ENCODE measurements at regions not wholly inside any gene's neighbourhood (a gene's known extent, or its start where the extent isn't known, plus 50 kb on each side); places are given as distances from the start of the nearest gene placed in this dataset.
"Not testable (repeated sequence)": the region's sequence is repeated elsewhere in the genome, so short reads cannot be mapped to it uniquely, and the experiment has no call there.

DNA sequence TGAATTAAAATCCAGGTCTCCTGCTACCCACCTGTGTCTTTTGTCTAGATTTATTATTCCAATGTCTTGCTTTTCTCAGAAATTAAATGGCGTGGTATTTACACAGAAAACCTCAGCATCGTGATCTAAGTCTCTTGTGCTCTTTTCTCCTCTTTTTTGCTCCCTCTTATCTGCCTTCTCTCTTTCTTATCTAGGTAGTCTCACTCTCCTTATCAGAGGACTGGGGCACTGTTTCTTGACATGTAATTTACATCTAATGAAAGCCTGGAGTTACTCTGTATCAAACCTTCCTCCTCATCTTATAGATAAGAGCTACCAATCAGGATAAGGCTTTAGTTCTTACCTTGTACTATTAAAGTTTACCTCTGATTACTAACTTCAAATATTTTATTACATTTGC is 933.8 kb downstream of the TLE1 start:
- DNase-seq (ENCODE audit: low read depth) = no peak

DNA sequence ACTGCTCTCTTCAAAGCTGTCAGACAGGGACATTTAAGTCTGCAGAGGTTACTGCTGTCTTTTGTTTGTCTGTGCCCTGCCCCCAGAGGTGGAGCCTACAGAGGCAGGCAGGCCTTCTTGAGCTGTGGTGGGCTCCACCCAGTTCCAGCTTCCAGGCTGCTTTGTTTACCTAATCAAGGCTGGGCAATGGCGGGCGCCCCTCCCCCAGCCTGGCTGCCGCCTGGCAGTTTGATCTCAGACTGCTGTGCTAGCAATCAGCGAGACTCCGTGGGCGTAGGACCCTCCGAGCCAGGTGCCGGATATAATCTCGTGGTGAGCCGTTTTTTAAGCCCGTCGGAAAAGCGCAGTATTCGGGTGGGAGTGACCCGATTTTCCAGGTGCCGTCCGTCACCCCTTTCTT is 942.3 kb downstream of the TLE1 start:
- not testable (repeated sequence) for DNase-seq (ENCODE audit: low read depth)

DNA sequence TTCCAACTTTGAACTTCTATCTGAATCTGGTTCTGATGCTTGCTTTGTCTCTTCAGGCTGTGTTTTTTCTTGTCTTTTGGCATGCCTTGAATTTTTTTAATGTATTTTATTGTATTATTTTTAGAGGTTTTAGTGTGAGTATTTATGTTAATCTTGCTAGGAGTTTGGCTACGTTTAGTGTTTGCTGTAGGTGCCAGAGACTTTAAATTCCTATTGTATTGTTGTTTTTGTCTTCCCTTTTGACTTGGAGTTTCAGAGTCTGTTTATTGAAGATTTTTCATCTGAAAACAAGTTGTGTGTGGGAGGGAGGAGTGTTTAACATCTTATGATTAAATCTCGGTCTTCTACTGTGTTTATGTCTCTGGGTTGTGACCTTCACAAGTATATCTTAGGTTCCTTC is 956.8 kb downstream of the TLE1 start:
- no peak for DNase-seq (ENCODE audit: low read depth)

DNA sequence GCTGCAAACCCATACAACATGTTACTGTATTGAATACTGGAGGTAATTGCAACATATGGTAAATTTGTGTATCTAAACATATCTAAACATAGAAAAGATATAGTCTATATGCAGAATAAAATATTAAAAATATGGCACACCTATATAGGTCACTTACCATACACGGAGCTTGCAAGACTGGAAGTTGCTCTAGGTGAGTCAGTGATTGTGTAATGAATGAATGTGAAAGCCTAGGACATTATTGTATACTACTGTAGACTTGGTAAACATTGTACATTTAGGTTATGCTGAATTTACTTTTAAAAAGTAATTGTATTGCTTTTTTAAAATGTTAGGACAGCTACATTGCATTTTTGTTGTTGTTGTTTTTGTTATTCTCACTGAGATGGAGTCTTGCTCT is 968.8 kb downstream of the TLE1 start:
- no peak for DNase-seq (ENCODE audit: low read depth)

DNA sequence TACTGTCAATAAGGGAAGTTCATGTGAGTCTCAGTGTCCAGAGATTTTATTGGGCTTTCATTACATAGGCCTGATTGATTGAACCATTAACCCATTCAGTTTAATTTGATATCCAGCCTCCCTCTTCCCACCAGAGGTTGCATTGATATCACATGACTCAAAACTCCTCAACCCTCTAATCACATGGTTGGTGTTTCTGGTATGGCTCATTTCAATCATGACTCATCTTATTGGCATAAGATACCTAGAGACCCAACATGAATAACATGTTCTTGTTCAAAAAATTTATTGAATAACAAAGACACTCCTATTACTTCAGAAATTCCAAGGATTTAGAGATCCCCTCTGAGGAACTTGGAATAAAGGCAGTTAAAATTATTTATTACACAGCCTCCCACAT is 982.2 kb downstream of the TLE1 start:
- DNase-seq (ENCODE audit: low read depth) = no peak

DNA sequence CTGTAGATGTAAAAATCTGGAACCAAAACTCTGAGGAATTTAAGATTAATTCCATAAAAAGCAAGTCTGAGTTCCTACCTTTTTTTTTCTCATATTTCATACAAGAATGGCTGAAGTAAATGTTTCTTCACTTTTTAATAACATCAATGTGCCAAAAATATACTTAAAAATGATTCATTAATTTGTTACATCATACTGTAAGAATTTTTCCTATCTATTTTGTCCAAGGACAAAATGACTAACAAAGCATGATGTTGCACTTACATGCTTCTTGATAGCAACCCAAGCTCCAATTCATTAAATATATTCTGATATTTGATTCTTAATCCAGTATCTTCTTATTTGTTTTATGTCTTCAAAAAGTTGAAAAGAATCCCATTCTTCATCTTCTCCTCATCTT is 988.3 kb downstream of the TLE1 start:
- DNase-seq (ENCODE audit: low read depth) = no peak

DNA sequence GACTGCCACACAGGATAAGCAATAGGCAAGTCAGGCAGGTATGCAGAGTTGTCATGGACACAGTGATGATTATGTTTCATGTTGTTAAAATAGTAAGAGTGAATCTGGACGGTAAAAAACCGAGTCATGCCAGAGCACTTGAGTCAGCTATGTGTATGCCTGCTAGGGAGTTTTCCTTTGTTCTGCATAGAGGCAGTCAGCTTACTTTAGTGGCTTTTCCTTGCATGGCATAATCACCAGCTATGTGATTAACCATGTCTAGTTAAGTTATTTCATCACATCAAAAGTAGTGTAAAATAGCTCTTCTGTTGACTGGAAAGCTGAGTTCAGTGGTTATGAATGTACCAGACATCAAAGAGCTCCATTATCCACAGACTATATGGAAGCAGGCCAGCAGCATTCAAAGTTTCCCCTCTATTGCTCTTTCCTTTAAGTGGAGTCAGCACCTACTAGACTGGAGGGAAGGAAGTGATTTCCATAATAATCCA is 989.8 kb downstream of the TLE1 start:
- DNase-seq (ENCODE audit: low read depth) = no peak

DNA sequence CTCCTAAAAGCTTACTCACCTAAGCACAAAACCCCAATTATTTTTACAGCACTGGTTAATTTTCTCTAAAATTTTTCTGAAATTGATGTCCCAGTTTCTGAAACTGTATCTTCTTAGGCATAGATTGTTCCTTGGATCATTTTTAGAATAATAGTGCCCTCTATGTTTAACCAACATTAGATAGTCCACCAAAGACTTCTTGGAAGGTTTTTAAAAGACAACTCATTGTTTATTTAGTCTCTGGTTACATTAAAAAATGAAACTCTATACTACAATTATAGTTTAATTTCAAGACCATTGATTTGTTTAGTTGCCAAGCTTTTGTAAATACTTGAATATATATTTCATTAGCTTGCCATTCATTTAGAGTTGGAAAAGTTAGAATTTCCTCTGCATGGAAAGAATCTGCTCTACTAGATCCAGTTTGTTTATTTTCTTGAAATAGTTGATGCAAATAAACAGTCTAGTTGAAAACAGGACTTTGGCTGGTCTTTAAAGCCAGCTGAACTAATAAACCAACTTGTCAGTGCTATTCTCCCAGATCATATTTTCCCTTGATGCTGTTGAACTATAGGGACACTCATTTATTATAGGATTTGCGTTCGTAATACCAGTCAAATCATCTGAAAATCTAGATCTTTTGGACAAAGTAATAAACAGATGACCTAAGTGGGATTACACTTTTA is 990.5 kb downstream of the TLE1 start:
- DNase-seq (ENCODE audit: low read depth) = no peak

DNA sequence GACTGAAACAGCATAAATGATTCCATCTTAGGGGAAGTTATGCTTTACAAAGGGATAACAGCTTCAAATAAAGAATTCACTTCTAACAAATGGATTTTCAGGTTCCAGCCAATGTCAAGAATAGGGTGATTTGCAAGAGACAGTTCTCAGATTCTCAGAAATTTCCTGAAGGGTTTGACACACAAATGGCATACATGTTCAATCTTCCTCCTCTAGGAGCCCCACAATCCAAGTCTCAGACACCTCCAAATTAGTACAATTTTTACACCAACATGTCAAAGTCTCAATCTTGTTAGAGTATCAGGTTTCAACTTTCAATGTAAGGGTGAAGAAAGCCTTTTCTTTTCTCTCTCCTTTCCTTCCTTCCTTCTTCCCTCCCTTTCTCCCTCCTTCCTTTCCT is 996.6 kb downstream of the TLE1 start:
- no peak for DNase-seq (ENCODE audit: low read depth)

DNA sequence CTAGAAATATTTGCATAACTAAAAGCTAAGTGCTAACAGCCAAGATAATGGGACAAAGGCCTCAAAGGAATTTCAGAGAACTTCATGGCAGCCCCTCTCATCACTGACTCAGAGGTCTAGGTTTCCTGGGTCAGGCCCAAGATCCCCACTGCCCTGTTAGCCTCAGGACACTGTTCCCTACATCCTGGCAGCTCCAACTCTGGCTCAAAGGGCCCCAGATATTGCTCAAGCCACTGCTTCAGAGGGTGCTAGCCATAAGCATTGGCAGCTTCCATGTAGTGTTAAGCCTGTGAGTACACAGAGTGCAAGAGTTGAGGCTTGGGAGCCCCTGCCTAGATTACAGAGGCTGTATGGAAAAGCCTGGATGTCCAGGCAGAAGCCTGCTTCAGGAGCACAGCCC is 998.1 kb downstream of the TLE1 start:
- DNase-seq (ENCODE audit: low read depth) = no peak

DNA sequence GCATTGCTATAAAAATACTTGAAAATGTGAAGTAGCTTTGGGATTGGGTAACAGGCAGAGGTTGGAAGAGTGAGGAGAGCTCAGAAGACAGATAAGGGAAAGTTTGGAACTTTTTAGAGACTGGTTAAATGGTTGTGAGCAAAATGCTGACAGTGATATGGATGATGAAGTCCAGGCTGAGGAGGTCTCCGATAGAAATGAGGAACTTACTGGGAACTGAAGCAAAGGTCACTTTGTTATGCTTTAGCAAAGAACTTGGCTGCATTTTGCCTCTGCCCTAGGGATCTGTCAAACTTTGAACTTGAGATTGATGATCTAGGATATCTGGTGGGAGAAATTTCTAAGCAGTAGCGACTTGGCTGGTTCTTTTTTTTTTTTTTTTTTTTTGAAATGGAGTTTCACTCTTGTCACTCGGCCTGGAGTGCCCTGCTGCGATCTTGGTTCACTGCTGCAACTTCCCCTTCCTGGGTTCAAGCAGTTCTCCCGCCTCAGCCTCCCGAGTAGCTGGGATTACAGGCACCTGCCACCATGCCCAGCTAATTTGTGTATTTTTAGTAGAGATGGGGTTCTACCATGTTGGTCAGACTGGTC is 998.9 kb downstream of the TLE1 start:
- no peak for DNase-seq (ENCODE audit: low read depth)

DNA sequence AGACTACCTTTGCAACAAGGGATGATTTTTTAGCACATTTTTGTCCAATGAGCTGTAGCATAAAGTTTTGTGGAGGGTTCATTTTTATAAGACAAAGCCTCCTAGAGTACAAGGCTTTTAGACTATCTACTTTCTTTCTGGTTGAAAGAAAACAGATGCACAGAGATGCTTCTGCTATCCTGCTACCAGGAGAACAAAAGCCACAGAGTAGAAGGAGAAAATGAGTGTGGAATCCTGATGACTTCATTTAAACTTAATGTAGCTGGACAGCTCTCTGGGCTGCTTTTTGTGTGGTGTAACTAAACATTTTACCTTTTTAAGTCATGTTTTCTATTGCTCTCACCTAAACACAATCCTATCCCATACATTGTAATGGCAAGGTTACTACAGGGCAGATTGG is 1009.4 kb downstream of the TLE1 start:
- DNase-seq (ENCODE audit: low read depth) = no peak

DNA sequence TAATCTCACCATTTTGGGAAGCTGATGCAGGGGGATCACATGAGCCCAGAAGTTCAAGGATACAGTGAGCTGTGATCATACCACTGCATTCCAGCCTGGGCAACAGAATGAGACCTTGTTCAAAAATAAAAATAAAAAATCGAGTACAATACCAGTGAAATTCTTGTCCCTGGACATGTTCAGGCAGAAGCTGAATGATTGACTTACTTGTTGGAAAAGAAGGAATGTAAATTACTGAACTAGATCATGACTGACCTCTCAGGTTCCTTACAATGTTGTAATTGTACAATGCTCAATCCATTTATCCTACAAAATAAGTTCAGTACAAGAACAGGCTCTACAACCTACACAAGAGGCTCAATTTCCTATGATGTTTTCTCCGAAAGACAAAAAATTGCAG is 1010.4 kb downstream of the TLE1 start:
- DNase-seq (ENCODE audit: low read depth) = no peak

DNA sequence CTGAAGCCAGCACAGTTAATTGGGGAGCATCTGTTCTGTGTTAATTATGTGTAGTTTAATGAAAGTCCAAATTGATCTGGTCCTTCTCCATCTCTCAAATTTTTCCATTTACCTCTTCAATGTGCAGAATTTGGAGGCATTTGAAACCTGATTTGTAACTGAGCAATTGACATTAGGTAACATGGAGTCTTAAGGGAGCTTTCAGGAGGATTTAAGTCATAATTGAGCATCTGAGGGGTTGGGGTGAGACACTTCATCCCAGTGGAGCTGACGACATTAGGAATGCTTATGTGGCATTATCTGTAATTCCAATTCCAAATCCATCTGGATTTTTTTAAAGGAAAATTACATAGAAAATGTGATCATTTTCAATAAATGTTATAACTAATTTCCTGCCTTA is 1015.9 kb downstream of the TLE1 start:
- no peak for DNase-seq (ENCODE audit: low read depth)

DNA sequence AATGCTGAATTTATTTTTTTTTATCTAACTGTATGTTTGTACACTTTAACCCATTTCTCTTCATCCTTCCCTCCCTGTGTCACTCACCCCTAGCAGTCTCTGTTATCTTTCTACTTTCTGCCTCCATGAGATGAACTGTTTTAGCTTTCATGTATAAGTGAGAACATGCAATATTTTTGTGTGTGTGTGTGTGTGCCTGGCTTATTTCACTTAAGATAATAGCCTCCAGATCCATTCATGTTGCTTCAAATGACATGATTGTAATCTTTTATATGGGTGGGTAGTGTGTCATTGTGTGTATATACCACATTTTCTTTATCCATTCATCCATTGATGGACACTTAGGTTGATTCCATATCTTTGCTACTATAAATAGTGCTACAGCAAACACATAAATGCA is 1023.9 kb downstream of the TLE1 start:
- DNase-seq (ENCODE audit: low read depth) = no peak

DNA sequence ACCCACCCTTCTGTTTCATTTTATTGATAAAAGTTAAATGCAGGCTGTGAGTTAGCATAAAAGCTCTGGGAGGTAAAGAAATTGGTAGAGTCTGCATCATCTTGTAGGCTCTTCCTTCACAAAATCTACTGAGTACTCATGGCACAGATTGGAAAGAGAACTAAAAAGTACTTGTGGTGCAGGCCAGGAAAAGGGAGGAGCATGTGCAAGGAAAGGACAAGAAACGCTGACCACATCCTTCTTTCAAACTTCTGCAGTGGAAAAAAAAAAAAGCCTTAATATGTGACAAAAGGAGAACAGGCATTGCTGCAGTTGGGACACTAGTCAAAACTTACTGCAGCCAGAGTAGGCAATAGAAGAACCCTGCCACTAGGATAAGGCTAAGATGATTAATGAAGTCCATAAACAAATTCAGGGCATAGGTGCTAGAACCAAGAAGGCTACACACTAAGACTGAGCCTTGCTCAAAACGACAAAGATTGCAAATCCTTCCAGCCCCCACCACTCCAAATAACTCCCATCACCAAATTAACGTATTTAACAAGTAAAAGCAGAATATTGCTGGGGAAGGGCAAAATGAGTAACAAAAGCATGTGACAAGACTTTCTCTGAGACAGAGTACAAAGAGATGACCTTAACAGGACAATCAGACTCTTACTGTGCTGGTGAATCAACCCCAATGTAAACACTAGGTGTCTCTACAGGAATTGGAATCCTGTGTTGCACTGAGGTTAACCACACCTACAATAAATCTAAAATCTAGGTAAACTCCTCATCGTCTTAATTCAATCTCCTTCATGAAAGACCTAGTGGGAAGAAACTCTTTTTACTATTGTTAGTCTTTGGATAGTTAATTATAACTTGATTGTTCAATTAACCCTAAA is 1024.8 kb downstream of the TLE1 start:
- DNase-seq (ENCODE audit: low read depth) = no peak

DNA sequence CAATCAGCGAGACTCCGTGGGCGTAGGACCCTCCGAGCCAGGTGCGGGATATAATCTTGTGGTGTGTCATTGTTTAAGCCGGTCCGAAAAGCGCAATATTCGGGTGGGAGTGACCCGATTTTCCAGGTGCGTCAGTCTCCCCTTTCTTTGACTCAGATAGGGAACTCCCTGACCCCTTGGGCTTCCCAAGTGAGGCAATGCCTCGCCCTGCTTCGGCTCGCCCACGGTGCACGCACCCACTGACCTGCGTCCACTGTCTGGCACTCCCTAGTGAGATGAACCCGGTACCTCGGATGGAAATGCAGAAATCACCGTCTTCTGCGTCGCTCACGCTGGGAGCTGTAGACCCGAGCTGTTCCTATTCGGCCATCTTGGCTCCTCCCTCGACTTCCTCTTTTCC is 1029.6 kb downstream of the TLE1 start:
- not testable (repeated sequence) for DNase-seq (ENCODE audit: low read depth)

DNA sequence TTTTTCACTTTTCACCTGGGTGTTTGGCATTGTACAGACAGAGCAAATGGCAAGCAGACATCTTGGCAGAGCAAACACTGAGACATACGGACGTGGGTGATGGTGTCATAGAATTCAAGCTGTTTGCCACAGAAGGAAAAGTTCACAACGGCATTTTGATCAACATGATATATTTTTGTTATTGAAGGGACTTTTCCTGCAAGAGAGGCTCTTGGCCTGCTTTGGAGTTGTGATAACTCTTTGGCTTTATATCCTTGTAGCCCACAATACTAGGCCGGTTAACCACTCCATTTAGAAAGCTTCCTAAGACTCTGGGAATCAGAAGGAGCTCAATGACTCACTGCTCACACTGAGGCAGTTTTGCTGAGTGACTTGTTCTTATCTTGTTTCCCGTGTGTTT is 1038.3 kb downstream of the TLE1 start:
- no peak for DNase-seq (ENCODE audit: low read depth)

DNA sequence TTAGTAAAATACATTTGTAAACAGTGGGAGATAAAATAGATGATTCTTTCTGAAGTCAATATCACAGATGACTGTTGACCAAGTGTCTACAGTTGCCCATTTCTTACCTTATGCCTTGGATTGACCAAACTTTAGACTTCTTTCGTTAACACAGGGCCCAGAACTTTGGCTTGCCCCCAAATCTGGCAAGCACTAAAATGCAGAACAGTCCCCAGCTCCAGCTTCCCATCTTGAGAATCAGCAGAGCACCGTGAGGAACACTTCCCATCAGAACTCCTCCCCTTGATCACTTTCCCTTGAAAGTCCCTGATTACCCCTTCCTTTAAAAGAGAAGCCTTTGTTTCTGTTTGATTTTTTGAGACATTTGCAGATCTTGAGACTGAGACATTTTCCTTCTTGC is 1039.9 kb downstream of the TLE1 start:
- DNase-seq (ENCODE audit: low read depth) = no peak

DNA sequence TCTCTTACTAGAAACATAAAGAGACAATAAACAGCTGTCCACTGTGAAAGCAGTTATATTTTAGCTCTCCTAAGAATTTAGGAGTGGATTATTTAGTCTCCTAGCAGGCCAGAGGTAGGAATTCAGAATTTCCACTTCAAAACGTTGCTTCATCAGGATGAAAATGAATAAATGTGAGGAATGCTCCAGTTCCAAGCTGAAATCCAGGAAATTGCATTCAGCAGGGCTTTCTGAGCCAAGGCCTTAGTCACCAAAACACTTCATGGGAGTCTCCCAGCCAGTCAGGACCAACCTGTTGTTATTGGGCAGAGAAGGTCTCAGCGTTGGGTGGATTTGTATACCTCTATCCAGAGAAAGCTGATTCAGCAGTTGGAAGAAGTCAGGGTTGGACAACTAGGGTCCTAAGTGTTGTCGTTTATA is 1040.3 kb downstream of the TLE1 start:
- DNase-seq (ENCODE audit: low read depth) = no peak

DNA sequence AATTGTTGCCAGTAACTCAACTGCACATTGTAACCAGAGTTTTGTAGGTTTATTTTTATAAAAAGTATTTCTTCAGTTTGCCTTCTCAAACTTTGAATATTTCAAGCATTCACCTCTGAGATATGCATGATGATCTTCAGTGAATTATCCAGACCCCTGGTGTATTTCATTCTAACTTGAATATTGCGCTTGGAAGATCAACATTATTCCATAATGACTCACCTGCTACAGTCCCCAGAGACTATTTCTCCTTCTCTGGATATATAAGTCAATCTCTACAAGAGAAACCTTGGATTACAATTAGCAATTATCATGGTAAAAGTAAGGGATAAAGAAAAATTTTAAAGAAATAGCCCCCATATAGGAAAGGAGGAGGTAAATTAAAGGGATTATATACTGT is 1041.0 kb downstream of the TLE1 start:
- DNase-seq (ENCODE audit: low read depth) = no peak

DNA sequence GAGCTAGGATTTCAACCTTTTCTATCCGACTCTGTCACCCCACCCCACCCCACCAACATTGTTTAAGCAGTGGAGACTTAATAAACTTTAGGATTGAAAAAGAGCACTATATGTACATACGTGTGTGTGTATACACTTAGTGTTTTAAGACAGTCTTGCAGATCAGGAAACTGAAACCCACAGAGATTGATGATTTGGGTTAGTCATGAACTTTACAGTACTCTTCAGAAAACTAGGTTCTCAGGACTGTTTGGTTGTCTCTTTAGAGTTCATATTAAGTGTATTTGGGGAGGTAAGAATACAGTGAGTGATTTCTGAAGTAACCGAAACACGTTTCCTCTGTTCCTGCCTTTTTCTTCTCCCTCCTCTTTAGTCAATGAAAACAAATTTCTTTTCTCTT is 1043.1 kb downstream of the TLE1 start:
- no peak for DNase-seq (ENCODE audit: low read depth)

DNA sequence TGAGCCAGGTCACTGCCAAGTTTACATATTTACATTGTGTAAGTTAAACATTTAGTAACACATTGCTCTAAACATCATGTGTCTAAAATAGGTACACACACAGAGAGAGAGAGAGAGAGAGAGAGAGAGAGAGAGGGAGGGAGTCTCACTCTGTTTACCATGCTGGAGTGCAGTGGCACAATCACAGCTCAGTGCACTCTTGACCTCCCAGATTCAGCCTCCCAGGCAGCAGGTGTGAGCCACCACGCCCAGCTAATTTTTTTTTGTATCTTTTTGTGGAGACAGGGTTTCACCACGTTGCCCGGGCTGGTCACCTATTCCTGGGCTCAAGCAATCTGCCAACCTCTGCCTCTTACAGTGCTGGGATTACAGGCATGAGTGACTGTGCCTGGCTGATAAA is 1045.3 kb downstream of the TLE1 start:
- DNase-seq (ENCODE audit: low read depth) = no peak

Measured in stimulated activated CD8-positive, alpha-beta memory T cell treated with anti-CD3 and anti-CD28 coated beads, Interleukin-15, amount 100 ng/mL, for 1 hour (primary cell).